ENCODE measurements at regions not wholly inside any gene's neighbourhood (a gene's known extent, or its start where the extent isn't known, plus 50 kb on each side); places are given as distances from the start of the nearest gene placed in this dataset.

DNA sequence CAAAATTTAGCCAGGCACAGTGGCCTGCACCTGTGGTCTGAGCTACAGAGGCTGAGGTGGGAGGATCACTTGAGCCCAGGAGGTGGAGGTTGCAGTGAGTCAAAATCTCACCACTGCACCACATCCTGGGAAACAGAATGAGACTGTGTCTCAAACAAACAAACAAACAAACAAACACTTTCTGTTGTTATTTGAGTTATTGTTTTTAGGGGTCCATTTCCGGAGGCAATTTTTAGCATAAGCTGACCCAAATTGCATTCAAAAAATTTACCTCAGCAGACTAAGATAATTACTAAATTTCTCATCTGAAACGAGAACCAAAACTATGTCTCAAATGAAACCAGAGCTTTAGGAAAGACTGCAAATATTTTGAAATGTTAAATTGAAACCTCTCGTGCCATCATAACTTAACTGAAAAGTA, 1485.1 kb downstream of the EFNA5 start:
- no peak for DNase-seq (ENCODE audit: low spot score)
- H3K4me1 ChIP-seq (replicated peaks) = no peaks in the 10 kb centered on the region
- no peaks in the 10 kb centered on the region for H3K9me3 ChIP-seq
- no peak overlapping the region for H3K27ac ChIP-seq
- H3K36me3 ChIP-seq = no peaks in the 10 kb centered on the region
- WGBS = 95% methylated on average over 3 of the region's 3 CpGs
- TF ChIP-seq POLR2AphosphoS5 (IDR thresholded peaks at IDR 0.05) (no peak), POLR2A (IDR thresholded peaks at IDR 0.05) (no peak)
- TF ChIP-seq, protein P1, sequence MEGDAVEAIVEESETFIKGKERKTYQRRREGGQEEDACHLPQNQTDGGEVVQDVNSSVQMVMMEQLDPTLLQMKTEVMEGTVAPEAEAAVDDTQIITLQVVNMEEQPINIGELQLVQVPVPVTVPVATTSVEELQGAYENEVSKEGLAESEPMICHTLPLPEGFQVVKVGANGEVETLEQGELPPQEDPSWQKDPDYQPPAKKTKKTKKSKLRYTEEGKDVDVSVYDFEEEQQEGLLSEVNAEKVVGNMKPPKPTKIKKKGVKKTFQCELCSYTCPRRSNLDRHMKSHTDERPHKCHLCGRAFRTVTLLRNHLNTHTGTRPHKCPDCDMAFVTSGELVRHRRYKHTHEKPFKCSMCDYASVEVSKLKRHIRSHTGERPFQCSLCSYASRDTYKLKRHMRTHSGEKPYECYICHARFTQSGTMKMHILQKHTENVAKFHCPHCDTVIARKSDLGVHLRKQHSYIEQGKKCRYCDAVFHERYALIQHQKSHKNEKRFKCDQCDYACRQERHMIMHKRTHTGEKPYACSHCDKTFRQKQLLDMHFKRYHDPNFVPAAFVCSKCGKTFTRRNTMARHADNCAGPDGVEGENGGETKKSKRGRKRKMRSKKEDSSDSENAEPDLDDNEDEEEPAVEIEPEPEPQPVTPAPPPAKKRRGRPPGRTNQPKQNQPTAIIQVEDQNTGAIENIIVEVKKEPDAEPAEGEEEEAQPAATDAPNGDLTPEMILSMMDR (IDR thresholded peaks at IDR 0.05) = no peak
- intact Hi-C loops (cut with DNase I) = no loop called here
- no peak overlapping the region for H3K4me3 ChIP-seq
- no peaks in the 10 kb centered on the region for H3K27me3 ChIP-seq (replicated peaks; ENCODE audit: insufficient read depth)

DNA sequence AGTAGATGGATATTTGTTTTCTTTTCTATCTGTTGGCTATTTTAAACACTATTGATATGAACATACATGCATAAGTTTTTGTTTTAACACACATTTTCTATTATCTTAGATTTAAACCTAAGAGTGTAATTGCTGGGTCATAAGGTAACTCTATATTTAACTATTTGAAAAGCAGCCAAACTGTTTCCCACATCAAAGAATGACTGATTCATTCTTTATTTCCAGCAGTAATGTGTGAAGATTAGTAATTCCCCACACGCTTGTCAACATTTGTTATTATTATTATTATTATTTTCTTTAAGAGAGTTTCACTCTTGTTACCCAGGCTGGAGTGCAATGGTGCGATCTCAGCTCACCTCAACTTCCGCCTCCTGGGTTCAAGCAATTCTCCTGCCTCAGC, 1495.8 kb downstream of the EFNA5 start:
- intact Hi-C loops (cut with DNase I) = no loop called here
- Histone ChIP-seq H3K9me3 (no peaks in the 10 kb centered on the region), H3K27ac (no peak overlapping the region), H3K4me1 (replicated peaks) (no peaks in the 10 kb centered on the region), H3K27me3 (replicated peaks; ENCODE audit: insufficient read depth) (no peaks in the 10 kb centered on the region), H3K4me3 (no peak overlapping the region), H3K36me3 (no peaks in the 10 kb centered on the region)
- no peak for DNase-seq (ENCODE audit: low spot score)
- WGBS = 86% methylated on average over 3 of the region's 3 CpGs
- TF ChIP-seq POLR2AphosphoS5 (IDR thresholded peaks at IDR 0.05) = no peak

DNA sequence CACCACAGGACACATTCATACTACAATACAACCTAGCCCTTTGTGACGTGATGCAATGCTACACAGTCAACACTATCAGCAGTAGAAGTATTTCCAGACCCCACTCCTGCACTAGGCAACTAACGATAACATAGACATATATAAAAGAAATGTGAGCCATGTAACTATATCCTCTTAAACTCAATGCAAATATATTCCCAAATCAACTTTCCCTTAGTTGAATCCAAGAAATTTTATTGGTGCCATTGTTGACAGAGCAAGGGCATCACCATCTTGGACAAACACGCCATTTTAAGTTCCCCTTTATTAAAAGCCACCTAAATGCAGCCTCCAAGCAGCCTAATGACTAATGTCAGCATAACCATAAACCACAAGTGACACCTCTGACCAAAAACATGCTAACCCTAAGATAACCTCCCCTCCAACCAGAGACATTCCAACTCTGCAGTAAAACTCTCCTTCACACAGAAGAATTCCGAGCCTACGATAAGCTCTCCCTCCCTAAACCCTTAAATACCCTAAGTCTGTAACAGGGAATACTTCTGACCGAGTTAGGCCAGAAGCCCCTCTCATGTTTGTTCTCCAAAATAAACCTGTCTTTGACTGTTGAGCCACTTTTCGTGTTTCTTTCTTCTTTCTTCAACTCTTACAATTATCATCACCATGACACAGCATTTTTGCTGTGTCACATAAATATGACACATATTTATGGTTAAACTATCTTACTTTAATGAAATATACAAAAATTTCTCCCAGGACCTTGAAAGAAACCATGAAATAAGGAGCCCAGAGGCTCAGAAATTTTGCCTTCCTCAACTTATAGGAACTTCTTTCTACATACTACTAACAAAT, 1497.8 kb downstream of the EFNA5 start:
- TF ChIP-seq POLR2A (IDR thresholded peaks at IDR 0.05) (no peak), POLR2AphosphoS5 (IDR thresholded peaks at IDR 0.05) (no peak)
- TF ChIP-seq, protein P1 (IDR thresholded peaks at IDR 0.05) = no peak
- H3K36me3 ChIP-seq = no peaks in the 10 kb centered on the region
- H3K4me3 ChIP-seq = no peak overlapping the region
- H3K4me1 ChIP-seq (replicated peaks) = no peaks in the 10 kb centered on the region
- H3K9me3 ChIP-seq = no peaks in the 10 kb centered on the region
- DNase-seq (ENCODE audit: low spot score) = no peak
- no peak overlapping the region for H3K27ac ChIP-seq
- no peaks in the 10 kb centered on the region for H3K27me3 ChIP-seq (replicated peaks; ENCODE audit: insufficient read depth)
- 85% methylated on average over 7 of the region's 7 CpGs for WGBS
- intact Hi-C loops (cut with DNase I) = no loop called here

DNA sequence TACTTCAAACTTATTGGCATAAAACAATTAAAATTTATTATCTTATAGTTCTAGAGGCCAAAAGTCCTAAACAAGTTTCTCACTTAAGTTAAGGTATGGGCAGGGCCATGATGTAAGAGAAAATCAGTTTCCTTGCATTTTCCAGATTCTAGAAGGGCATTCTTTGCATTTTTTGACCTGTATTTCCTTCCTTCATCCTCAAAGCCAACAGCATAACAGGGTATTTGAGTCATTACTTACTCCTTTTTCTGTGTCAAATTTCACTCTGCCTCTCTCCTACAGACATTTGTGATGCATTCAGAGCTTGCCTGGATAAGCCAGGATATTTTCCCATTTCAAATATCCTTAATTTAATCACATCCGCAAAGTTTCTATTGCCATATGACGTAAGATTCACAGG, 1499.0 kb downstream of the EFNA5 start:
- Histone ChIP-seq H3K27ac (no peak overlapping the region), H3K36me3 (no peaks in the 10 kb centered on the region), H3K27me3 (replicated peaks; ENCODE audit: insufficient read depth) (no peaks in the 10 kb centered on the region), H3K4me3 (no peak overlapping the region), H3K9me3 (no peaks in the 10 kb centered on the region), H3K4me1 (replicated peaks) (no peaks in the 10 kb centered on the region)
- TF ChIP-seq POLR2A (IDR thresholded peaks at IDR 0.05) (no peak), POLR2AphosphoS5 (IDR thresholded peaks at IDR 0.05) (no peak)
- TF ChIP-seq, protein P1 (IDR thresholded peaks at IDR 0.05) = no peak
- DNase-seq (ENCODE audit: low spot score) = no peak
- intact Hi-C loops (cut with DNase I) = no loop called here
- 94% methylated on average over 2 of the region's 2 CpGs for WGBS

DNA sequence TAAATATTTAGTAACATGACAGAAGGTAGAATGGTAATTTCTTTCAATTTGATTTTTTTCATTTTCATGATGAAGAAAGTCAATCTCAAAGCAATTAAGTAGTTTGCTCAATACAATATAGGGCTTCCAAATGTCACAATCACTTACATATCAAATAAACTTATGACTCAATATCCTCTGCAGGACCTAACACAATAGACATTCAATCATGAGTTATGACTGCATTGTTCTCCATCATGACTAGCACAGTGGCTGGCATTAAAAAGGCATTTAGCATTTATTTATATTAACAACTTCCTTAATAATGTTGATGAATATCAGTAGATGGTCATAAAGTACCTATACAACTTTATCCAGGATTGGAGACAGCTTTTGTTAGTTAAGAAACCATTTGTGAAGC, 1499.6 kb downstream of the EFNA5 start:
- no peak for TF ChIP-seq POLR2A (IDR thresholded peaks at IDR 0.05)
- TF ChIP-seq, protein P1 (IDR thresholded peaks at IDR 0.05) = no peak
- no peak for TF ChIP-seq POLR2AphosphoS5 (IDR thresholded peaks at IDR 0.05)
- DNase-seq (ENCODE audit: low spot score) = no peak
- Histone ChIP-seq H3K27ac (no peak overlapping the region), H3K36me3 (no peaks in the 10 kb centered on the region), H3K4me3 (no peak overlapping the region), H3K9me3 (no peaks in the 10 kb centered on the region), H3K4me1 (replicated peaks) (no peaks in the 10 kb centered on the region), H3K27me3 (replicated peaks; ENCODE audit: insufficient read depth) (no peaks in the 10 kb centered on the region)
- intact Hi-C loops (cut with DNase I) = no loop called here
